Peyer's patch (tissue), 4 donors: ENCODE measurements at regions not wholly inside any gene's neighbourhood (a gene's known extent, or its start where the extent isn't known, plus 50 kb on each side); places are given as distances from the start of the nearest gene placed in this dataset.

ENCODE experiments used
- POLR2A ChIP-seq, 2 donors: fragments of 450-650 bp; IDR thresholded peaks; one replicate each; pipeline ENCODE4 v1.5.1; 2017; ENCODE audit warnings: antibody characterized with exemption in 2 of 2, mild to moderate bottlenecking in 2 of 2, moderate library complexity in 2 of 2
- TF ChIP-seq, protein P1 (sequence below), 6 experiments: fragments of 450-650 bp in 4 of 6; fragments of 200-600 bp in 2 of 6; sonication (generic) in 1 of 6; IDR thresholded peaks; one replicate each; pipeline ENCODE4 v1.5.1; 2017 to 2019; ENCODE audit warnings: antibody characterized with exemption in 6 of 6, mild to moderate bottlenecking in 3 of 6, moderate library complexity in 1 of 6

DNA sequence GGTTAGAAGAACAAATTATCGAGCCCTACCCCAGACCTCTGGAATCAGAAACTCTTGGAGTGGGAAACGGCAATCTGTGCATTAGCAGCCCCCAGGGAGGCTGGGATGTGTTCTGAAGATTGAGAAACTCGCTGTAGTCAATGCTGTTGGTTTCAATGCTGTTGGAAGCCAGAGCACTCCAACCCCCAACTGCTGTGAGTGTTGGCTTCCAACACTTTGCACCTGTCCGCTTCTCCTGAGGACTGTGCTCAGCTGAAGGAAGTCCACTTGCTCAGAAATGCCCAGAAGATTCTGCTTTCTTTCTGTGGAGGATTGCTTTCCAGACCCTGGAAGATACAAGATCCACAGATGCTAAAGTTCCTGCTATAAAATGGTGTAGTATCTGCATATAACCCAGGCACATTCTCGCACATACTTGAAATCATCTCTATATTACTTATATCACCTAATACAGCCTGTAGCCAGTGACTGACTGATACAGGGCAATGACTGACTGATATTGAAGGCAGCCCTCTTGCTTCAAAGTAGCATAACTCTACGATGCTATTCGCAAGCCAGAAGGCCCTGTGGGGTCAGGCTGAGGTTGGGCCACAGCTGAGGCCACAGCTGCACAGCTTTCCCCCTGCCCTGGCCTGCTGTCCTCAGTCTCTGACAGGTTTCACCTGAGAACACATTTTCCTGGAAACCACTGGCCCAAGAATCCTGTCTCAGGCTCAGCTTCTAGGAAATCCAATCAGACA is 757.7 kb upstream of the ID2 start:
- TF ChIP-seq, protein P1, sequence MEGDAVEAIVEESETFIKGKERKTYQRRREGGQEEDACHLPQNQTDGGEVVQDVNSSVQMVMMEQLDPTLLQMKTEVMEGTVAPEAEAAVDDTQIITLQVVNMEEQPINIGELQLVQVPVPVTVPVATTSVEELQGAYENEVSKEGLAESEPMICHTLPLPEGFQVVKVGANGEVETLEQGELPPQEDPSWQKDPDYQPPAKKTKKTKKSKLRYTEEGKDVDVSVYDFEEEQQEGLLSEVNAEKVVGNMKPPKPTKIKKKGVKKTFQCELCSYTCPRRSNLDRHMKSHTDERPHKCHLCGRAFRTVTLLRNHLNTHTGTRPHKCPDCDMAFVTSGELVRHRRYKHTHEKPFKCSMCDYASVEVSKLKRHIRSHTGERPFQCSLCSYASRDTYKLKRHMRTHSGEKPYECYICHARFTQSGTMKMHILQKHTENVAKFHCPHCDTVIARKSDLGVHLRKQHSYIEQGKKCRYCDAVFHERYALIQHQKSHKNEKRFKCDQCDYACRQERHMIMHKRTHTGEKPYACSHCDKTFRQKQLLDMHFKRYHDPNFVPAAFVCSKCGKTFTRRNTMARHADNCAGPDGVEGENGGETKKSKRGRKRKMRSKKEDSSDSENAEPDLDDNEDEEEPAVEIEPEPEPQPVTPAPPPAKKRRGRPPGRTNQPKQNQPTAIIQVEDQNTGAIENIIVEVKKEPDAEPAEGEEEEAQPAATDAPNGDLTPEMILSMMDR (IDR thresholded peaks at IDR 0.05), result no peak
- TF ChIP-seq POLR2A (IDR thresholded peaks at IDR 0.05), result no peak
